Islet of Langerhans (tissue), 1 donor: ENCODE measurements at regions not wholly inside any gene's neighbourhood (a gene's known extent, or its start where the extent isn't known, plus 50 kb on each side); places are given as distances from the start of the nearest gene placed in this dataset.

ENCODE experiments used
- FAIRE-seq: peaks from one replicate; lab custom pipeline; 2011; peaks lifted over from hg19 to GRCh38; lab: Jason Lieb, UNC

DNA sequence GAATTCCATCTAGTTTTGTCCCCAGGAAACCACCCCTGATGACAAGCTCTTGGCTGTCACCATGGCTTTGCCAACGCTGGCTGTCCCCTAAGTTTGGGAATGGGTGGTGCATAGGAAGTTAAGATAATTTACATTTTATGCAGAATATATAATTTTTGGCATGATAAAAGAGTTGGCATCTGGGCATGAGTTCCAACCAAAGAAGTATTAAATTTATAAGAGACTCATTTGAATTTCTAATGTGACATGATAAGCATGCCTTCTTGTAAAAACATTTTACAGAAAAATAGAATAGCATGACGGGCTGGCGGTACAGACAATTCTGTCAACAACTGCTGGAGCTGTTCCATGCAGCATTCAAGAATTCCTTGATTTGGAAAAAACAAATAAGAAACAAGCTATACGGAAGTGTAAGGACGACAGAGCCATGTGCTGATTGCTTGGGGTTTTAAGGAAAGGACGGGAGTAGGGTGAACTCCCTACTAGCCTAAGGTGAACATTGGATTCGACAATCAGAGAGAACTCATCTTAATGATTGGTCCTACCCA, 106.8 kb upstream of the C1orf21 start:
- FAIRE-seq: no peak

DNA sequence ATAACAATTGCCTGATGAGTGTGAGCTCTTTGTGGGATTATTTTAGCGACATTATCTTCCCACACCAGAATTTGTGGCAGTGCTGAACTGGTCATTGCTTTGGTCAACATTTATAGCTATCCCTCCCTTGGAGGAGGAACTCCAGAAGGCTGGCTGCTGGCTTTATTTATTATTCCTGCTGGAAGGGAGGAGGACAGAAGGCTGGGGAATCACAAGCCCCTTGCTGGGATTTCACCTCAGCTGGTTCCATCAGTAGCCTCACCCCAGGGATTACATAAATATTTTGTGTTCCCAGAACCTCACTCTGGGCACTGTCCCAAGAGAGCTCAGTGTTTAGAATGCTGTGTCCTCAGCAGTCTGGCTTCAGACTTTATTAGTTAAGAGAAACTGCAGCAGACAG, 102.8 kb upstream of the C1orf21 start:
- FAIRE-seq: no peak

DNA sequence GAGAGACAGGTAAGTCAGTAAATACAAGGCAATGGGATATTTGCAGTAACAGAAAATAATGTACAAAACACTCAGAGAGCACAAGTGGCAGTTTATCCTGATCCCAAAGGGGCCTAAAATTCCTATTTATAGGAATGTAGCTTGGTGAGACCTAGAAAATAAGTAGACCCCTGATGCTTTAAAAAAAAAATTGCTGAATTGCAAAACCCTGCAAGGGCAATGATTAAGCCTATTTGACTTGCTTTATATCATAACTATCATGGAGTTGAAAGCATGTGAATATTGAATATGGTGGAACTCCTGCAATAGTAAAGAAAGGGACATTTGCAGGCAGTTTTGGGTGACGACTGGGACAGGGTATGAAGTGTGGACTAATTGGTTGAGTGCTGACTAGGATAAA, 101.9 kb upstream of the C1orf21 start:
- no peak for FAIRE-seq

DNA sequence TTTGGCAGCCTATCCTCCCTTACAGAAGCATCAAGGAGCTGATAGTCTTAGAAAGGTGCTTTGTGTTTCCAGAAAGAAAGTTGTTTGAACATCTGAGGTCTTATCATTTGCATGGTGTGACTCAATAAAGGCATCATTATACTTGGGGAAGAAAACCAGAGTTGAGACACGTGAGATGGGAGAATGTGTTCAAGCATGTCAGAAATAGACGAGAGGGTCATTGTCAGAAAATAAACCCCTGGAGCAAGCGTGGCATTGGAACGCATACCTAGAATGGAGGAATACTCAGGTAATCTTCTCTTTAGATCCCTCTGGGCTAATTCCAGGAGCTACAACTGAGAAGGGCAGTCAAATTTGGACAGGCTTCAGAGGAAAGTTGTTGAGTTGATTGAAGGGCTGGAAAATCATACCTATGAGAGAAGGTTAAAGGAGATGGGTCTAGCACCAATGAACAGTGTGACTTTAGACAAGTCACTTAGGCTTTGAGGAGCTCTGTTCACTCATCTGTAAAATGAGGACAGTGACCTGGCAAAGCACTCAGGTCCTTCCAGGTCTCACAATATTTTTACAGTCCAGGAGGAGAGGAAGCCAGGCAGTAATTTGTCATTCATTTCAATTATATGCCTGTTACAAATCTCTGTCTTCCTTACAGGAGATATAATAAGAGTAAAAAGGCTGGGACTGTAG, 101.3 kb upstream of the C1orf21 start:
- no peak for FAIRE-seq

DNA sequence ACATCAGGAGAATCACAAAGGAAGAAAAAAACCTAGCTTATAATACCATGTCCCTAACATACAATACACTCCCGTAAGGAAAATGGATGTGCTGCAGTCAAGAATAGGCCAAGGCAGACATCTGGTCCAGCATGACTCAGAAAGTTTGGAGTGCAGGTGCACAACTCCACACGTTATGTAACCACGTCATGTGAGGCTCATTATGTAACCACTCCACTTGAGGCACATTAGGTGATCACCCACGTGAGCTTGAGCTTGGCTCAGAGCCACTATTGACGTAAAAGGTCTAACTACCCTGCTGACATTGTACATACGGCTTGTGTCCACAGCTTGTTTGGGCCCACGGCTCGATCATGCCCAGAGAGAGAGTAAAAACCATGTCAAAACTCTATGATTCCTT, 99.8 kb upstream of the C1orf21 start:
- FAIRE-seq: no peak

DNA sequence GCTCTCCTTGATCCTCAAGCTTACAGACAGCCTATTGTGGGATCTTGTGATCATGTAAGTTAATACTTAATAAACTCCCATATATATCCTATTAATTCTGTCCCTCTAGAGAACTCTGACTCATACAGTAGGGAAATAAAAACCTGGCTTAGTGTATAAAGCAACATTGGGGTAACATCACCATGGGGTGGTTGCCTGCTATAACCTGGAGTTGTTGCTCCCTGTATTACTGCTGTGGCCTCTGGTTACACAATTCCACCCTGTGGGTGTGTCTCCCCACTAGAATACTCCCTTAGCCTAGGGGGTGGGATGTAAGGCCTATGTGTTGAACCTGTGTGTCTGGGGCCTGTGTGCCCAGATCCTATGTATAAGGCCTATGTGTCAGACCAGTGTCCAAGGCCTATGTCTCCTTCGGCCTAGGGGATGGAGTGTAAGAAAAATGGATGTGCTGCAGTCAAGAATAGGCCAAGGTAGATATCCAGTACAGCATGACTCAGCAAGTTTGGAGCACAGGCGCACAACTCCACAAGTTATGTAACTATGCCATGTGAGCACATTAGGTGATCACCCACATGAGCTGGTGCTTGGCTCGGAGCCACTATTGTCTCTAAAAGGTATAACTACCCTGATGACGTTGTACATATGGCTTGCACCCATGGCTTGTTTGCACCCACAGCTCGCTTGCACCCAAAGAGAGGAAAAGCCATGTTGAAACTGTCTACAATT, 96.8 kb upstream of the C1orf21 start:
- no peak for FAIRE-seq

DNA sequence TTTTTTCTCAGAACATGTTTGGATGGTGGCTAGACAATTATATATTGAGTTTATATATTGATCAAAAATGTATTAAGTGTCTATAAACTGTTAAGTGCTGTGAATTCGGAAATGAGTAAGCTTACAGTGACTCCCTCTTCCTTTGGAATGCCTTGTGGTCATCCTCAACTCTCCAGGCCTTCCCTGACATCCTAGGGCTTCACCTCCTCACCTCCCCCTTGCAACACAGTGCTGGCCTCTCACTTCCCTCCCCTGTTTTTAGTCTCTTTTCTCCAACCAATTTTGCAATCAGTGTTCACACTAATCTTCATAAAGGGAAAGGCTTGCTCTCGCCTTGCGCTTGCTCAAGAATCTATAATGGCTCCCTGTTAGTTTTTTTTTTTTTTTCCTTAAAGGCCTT, 95.1 kb upstream of the C1orf21 start:
- no peak for FAIRE-seq

DNA sequence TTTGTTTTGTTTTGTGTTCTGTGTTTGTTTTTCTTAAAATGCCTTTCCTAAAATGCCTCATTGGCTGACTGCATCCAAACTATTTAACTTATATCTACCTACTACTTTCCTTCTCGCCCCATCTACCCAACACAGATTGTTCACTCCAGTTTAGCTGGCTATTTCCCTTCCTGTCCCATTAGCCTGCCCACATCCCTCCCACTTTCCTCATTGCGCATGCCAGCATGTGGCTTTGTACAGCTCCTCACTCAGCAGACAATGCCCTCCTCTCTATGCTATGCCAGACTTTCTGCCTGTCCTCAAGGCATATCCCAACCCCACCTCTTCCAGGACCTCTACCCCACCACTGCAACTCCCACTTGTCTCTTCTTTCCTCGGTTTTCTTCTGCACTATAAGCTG, 94.7 kb upstream of the C1orf21 start:
- no peak for FAIRE-seq

DNA sequence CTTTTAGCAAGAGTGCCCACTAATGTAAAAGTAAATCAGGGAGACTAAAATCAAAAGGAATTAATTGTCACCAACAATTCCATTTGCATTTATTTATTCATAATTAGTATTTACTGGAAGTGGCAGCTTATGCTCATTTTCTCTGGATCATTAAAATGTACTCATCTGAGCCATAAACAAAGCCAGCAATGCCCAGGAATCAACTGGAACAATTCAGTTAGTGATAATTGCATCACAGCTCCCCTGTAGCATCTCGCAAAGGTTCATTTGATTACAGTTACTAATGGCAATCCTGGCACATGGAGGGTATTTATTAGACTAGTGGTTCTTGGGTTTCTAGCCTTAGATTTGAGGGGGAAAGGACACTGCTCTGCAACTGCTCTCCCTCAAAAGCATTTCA, 92.7 kb upstream of the C1orf21 start:
- FAIRE-seq: no peak

DNA sequence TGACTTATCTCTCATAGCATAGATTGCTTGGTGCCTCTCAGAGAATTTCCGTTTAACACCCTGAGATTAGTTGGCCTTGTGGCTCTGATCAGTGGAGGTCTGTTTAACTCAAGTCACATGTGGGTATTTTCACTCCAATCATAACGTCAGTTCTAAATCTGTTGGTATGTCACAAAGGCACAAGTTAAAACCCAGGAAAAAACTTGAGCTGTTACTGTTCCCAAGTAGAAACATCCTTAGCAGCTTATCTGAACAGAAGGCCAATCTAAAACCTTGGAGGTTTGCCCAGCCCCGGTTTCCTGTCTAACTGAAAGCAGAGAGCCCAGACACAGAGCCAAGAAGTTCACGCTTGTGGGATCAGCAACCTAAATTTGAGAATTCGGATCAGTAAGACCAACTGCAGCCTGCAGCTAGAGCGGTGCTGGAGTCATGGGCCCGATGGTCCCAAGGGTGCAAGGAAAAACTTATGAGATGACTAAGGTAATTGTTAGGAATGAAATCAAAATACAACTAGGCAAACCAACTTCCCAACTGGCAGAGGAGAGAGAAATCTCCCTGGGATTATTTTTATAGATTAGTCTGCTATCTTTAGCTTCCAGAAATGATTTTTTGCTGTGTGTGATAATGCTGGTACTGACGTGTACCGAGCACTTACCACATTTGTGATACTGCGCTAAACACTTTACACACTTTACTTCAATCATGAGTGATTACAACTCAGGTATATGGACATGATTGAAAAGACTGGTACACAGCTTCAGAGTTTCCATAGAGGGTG, 90.2 kb upstream of the C1orf21 start:
- no peak for FAIRE-seq

DNA sequence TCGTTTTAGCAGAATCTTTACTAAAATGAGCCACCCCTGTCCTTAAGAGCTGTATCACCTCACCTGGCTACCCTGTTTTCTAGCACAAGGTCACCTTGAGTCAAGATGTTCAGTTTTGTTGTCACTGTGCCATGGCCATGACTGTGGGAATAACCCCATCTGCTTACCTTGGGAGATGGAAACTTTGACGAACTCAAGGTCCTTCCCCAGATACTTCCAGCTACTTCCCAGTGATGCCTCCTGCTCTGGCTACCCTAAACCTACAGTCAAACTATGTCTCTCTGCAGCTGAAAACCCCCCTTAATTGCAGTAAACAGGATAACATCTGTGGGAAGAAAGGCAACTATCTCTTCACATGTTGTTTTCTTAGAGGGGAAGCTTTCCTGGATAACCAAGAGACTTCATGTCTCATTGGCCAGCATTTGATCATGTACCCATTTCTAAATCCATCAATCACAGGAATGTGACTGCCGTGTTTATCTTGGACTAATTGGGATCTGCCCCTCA, 89.5 kb upstream of the C1orf21 start:
- no peak for FAIRE-seq

DNA sequence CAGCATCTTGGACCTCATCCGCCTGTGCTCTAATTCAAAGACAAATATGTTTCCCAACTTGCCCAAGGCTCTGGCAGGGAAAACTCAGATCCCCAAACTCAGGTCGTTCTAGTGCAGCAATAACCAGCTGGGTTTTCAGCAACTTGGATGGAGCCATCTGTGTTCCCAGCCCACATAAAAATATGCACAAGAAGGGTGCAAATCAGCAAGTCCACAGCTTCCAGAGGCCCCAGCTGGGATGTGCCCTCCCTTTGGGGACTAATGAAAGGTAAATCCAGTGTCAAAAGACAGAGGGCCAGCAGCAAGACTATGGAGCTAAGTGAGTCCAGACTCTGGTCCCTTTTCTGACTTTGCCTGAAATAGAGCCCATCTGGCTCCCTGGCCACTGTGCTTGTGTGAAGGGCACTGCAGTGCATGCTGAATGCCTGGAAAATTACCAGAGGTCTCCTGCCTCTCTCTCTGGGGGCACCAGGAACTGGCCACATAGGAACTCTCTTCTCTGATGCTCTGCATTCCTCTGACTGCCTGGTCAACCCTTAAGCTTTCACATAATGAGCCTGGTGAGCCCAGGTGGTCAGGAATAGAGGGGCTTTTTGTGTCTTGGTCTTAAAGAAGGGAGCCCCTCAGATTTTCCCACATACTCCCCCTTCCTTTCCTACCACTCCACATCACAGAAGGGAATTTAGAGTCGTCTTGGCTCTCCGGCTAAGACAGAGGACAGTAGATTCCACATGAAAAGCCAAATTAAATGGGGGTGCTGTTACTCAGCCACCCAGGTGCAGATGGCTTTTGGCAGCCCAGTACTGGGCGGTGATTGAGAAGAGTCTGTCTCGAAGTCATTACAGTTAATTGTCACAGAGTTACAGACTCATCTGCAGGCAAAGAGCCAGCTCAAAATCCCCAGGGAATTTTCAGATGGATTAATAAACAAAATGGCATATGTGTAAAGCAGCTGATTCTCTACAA, 88.1 kb upstream of the C1orf21 start:
- no peak for FAIRE-seq

DNA sequence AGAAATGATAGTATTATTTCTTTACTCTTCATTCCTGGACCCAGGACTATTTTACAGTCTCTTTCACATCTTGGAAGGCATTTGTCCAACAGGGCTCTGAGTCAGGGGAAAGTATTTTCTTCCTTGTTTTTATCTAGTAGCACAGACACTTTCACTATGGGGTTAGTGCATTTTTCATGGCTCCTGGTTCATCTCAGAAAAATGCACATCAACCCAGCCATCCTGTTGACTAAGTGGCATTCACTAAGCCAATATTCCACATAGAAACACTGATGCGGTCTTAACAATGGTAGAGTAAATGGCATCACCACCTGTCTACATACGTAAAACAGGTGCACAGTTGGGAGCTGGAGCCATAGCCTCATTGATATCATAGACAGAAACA, 87.4 kb upstream of the C1orf21 start:
- no peak for FAIRE-seq

DNA sequence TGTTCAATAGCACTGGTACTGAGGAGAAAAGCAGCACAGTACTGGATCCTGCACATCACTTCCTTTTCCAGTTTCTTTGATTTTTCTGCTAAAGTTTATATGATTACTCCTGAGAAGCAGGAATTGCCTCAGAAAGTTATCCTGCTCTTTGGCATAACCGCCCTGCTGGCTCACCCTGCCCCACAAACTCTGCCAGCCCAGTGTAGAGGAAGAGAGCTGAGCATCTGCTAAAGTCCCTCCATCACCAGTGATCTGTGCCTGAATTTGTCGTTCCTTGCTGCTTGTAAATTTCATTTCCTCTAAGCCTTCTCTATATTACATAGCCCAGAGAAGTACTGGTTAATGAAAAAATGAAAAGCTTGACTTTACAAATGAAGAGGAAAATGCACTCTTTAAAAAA, 87.0 kb upstream of the C1orf21 start:
- no peak for FAIRE-seq

DNA sequence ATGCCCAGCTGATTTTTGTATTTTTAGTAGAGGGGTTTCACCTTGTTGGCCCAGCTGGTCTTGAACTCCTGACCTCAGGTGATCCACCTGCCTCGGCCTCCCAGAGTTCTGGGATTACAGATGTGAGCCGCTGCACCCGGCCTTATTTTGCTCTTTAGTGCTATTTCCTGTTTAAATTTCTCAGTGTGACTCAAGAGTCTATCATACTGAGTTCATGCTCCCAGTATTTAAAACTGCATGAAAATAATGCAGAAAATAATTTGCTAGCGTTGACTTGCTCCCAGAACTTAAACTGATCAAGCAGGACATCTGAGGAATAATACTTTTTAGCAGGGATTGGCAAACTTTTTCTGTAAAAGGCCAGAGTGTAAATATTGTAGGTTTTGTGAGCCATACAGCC, 86.4 kb upstream of the C1orf21 start:
- FAIRE-seq: no peak

DNA sequence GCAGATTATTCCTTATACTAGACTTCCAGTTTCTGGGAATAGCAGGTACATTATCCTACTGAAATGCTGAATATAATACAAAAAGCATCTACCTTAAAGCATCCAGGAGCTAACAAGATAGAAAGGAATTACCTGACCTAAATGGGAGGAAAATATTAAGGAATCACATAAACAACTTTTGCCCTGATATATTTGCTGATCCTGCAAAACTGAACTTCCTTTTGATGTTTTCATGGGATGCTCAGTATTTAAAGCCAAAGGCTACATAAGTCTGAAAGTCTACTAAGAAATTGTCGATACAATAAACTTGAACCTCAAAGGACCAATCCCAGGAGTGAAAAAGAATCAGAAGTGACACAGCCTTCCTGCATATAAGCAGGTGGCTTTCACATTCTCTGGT, 85.6 kb upstream of the C1orf21 start:
- FAIRE-seq: no peak

DNA sequence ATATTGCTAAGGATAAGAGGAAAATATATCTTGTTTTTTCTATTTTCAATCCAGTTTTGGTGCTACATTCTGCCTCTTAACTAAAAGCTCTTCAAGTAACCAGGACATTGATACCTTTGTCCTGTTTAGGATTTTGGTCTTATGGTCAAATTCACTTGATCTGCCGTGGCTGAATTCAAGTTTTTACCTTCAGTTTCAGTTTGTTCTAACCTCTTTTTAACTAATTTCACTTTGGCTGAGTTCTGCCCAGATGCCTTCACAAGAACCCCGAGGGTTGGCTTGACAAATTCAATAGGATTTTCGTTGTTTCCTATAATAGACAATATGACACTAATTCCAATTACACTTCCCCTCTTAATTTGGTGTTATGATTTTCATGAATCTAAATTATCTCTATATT, 84.5 kb upstream of the C1orf21 start:
- no peak for FAIRE-seq

DNA sequence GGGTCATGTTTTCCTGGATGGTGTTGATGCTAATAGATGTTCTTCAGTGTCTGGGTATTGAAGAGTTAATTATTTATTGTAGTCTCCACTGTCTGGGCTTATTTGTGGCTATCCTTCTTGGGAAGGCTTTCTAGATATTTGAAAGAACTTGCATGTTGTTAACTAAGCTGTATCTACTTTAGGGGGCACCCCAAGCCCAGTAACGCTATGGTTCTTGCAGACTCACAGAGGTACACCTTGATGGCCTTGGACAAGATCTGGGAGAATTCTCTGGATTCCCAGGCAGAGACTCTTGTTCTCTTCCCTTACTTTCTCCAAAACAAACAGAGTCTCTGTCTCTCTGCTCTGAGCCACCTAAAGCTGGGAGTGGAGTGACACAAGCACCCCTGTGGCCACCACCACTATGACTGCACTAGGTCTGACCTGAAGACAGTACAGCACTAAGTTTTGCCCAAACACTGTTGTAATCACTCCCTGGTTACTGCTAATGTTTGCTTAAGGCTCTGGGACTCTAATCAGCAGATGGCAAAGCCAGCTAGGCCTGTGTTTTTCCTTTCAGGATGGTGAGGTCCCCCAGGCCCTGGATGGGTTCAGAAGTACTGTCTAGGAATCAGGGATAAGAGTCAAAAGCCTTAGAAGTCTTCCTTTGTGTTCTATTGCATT, 76.5 kb upstream of the C1orf21 start:
- no peak for FAIRE-seq

DNA sequence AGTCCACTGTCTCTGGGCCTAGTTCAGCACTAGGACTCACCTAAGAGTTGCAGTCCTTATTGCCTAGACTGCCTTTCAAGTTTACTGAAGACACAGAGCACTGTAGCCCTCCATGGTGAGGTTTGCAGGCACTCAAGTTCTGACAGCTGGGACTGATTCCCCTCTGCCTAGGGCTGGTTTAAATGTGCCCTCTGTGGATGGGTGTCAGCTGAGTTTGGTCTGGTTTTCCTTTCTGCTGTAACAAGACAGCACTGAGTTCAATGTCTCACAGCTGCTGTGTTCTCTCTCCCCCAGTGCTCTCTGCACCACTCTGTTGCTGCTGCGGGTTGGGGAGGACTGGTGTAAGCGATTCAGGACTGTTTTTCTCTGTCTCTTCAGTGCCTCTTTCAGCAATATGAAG, 75.2 kb upstream of the C1orf21 start:
- no peak for FAIRE-seq

DNA sequence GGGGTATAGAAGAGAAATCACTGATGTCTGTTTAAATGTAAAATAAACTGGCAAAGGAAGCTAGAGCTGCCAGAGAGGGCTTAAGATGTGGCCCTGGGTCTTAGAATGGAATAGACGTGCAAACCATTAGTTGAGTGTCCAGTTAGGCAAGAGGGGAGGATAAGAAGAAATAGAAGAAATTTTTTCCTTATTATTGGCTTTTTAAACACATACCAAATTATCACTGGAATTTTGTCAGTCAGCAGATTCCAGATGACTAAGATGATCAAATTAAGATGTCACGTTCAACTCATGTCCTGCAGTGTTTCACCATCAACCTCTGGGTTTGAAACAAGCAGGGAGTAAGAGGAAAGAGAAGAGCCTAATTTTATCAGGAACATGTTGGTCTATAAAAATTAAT, 71.6 kb upstream of the C1orf21 start:
- no peak for FAIRE-seq

DNA sequence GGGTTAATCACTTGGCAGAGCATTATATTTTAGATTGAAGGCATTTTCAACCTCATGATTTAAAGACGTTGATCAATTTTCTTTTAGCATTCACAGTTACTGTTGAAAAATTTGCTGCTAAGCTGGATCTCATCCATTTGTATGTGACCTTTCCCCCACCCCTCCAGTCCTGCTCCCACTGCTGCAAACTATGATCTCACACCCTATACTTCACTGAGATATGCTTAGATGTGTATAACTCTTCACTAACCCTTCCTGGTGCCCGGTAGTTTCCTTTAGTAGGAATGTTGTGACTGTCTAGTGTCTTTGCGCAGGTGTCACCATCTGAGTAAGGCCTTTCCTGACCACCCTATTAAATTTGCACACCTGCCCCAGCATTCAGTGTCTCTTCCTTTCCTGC, 67.0 kb upstream of the C1orf21 start:
- FAIRE-seq: no peak
